ENCODE measurements at regions not wholly inside any gene's neighbourhood (a gene's known extent, or its start where the extent isn't known, plus 50 kb on each side); places are given as distances from the start of the nearest gene placed in this dataset.

- TF ChIP-seq POLR2AphosphoS5 (IDR thresholded peaks at IDR 0.05; ENCODE audit: low read depth, low read length) (no peak), TAF1 (IDR thresholded peaks at IDR 0.05; ENCODE audit: low read depth, low read length) (no peak), PAX5 (IDR thresholded peaks at IDR 0.05; ENCODE audit: insufficient read depth, low read length, severe bottlenecking) (no peak)
These were observed 788.2 kb upstream of the ARPP21 start for GRCh38 chr3:34851137-34851536.
